CD4-positive, alpha-beta T cell treated with Interleukin-21 for 1 hour (primary cell): ENCODE measurements at regions not wholly inside any gene's neighbourhood (a gene's known extent, or its start where the extent isn't known, plus 50 kb on each side); places are given as distances from the start of the nearest gene placed in this dataset.

Experiments used
- DNase-seq: peaks from one replicate; pipeline ENCODE4 v3.0.0-alpha.2; 2020

DNA sequence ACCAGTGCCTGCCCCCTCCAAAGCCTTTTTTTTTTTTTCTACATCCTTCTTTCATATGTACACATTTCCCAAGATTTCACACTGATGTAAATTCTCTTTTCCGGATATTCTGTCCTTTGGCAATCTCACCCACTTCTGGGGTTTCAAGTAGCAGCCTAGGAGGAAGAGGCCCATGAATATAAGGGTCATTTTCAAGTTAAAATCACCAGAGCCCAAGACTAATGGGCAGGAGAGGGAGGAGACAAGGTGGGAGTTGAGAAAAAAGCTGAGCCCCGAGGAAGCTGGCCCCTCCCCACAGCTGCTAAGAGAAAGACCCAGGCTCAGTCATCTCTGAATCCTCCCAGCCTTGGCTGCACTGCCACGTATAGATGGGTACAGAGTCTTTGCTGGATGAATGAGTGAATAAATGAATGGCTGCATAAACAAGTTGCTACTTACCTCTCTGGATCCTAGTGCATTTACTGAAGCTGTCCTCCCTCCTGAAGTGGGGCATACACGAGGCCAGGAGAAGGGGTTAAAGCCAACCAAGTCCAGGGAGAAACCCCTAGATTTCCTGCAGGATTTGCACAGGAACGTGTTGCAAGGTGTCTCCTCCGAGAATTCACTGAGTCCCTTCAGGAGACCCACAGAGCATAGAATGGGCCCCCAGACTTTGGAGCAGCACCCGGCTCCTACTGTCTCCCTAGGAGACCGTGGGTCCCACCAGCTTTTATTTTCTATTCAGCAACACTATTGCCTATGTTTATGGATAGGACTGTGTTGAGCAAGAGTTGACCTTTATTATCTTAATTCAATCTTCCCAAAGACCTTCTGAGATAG, 100.8 kb upstream of the LIPC start:
- DNase-seq = no peak

DNA sequence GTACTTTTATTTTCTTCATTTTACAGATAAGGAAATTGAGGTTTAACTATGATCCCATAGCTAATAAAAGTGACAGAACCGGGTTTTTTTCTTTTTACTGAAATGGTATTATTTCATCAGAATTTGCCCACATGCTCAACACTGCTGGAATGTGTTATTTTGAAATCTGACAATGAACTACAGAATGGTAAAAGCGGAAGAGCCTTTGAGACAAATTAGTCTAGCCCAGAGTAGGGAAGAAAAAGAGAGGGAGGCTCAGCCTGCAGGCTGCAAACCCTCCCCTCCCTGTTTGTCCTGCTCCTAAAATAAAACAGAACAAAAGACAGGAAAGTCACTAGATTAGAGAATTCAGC, 100.3 kb upstream of the LIPC start:
- no peak for DNase-seq

DNA sequence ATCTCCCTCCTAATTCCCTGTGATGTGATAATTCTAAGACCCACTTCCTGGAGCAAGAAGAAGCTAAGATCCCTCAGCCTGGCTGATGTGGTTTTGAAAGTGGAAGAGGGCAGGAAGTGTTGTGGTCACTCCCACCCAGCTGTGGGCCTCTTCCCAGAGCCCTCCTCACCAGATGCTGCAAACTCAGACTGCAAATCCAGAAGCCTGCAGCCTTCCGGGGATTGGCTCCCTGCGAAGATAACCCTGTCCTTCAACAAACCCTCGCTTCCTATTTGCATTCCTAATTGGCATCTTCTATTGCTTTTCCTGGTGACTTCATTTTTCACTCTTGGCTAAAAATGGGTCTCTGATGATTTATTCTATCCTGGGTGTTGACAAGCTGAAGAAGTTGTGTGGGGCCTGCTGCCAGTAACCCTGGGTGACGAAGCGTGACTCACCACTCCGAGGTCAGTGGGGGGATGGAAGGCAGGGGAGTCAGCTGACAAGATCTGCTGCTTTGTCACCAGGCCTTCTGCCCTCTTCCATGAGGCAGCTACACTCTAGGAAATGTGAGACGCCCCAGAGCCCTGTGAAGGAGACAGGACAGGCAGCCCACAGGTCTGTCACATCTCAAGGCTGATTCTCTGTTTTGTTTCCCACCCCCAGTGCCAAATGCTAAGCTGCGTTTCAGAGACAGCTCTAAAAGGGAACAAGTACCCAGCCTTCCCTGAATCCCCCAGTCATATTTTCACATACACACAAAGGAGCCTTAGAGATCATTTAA, 99.7 kb upstream of the LIPC start:
- DNase-seq = peak; percentile 80

DNA sequence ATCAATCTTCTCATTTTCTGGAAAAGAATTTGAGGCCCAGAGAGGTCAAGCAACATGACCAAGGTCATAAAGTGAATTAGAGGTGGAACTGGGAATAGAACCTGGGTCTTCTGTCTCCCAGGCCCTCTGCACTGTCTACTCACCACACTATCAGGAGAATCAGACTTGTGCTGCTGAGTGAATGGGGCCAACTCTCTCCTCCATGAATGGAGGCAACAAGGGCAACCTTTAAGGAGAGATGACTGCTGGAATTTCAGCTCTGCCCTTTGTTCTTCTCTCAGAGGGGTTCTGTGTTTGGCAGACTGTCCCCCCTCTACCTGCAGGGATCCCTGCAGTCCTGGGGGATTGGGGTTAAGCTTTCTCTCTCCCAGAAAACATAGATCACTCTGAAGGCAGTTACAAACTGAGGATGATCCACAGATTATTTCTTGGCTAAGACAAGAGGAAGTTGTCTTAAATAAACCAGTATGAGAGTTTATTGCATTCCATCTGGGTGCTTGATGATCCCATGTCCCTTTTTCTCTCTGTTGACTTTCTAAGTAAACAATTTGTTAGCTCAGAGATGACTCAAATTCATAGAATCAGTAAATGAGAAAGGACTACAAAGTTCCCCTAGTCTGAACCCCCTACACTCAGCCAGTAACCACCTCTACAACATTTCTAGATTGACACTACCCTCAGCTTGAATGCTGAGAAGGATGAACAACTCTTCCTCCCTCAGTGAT, 99.0 kb upstream of the LIPC start:
- DNase-seq = no peak

DNA sequence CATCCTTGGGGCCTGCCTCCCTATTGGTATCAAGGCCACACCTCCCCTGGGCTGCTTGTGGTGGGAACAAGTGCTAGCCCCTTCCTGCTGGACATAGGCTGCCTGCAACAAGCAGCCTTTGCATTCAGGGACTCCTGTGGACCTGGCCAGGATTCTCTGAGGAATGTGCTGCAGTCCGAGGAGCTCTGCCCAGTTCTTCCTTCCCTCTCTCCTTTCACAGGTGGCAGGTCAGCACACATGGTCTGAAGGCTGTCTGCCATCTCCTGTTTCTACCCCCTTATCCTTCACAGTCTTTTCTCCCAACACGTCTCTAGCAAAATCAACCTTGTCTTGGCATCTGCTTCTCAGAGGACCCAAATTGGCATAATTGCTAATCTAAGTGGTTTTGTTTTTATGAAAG, 97.0 kb upstream of the LIPC start:
- DNase-seq = no peak

DNA sequence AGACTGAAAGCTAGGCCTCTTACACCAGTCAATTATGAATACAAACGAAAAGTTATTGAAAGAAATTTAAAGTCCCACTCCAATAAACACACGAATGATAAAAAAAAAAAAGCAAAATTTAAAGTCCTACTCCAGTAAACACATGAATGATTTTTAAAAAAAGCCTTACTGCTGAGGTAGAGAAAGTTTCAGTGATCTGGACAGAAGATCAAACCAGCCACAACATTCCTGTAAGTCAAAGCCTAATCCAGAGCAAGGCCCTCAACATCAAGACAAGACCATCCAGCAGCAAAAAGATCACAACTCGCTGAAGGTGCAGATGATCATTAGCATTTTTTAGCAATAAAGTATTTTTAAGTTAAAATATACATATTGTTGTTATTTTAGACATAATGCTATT, 95.6 kb upstream of the LIPC start:
- no peak for DNase-seq

DNA sequence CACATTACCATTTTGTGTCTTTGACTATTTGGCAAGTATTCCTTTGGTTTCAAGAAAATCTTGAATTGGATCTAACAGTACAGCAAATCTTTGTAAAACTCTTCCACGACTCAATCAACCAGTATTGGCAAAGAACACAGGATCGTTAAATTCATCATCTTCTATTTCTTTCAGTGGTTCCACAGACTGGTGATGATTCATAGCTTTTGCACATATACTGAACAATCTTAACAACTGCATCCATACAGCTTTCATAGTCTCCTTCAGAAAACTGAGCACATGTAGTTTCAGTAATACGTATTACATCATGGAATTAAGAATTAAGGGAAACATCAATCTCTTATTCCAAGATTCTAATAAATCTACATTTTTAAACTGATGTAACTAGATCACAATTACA, 91.6 kb upstream of the LIPC start:
- DNase-seq = no peak

DNA sequence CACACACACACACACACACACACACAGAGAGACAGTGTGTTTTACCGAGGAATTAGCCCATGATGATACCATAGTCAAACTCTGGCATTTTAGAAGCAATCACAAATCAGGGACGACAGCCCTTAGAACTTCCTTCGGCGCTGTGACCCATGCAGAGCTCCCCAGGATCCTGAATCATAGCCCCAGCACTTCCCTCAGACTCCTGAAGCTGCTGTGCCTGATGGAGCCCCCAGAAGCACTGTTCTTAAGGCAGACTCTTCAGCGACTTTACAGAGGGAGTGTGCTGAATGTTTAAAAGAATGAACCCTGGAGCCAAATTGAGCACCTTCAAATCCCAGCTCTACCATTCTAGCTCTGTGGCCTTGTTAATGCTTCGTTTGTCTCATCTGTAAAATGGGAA, 89.3 kb upstream of the LIPC start:
- DNase-seq = no peak

DNA sequence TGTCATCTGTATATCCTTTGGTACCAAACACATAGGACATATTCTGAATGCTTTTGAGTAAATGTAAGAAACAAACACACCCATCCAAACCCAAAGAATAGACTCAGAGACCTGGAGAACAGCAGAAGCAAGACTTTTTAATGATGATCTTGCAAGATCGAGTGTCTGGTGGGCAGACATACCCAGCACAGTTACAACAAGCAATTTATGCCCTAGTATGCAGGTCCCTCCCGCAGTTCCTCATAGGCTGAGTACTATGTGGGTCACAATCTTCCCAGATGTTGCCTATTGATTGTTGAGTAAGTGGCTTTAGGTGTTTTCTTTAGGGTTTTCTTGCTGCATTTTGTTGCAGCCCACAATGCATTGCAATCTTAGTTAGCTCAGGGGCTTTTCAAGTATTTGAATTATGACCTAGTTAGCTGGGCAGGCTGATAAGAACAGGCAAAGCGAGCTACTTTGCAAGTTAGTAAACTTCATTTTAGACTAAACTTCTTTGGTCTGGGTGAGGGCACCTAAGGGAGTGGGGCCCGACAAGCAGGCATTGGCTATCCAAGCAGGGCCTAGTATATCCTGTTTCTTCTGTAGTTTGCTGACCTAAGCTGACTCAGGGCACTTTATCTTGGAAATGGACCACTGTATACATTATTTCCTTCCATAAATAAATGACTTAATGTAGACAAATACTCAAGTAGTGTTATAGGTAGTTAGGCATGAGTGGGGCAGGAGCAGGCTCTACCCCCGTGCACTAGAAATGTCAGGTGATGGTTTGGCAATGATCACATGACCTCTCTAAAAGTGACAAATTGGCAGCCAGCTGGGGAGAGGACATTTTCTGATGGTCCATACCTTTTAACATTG, 87.3 kb upstream of the LIPC start:
- no peak for DNase-seq

DNA sequence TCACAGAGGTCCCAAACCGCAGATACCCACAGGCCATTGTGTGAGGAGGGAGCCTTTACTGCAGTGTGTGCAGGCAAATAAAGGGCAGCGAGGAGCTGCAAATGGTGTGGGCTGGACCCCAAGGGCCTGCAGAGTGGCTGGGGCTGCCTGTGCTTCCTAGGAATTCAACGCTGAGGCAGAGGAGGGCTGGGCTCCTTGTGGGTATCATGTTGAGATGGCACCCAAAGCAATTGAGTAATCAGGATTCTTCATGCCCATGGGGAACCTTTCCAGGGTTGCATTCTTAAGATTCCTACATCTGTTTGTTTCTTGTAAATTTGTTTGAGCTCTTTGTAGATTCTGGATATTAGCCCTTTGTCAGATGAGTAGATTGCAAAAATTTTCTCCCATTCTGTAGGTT, 85.4 kb upstream of the LIPC start:
- no peak for DNase-seq

DNA sequence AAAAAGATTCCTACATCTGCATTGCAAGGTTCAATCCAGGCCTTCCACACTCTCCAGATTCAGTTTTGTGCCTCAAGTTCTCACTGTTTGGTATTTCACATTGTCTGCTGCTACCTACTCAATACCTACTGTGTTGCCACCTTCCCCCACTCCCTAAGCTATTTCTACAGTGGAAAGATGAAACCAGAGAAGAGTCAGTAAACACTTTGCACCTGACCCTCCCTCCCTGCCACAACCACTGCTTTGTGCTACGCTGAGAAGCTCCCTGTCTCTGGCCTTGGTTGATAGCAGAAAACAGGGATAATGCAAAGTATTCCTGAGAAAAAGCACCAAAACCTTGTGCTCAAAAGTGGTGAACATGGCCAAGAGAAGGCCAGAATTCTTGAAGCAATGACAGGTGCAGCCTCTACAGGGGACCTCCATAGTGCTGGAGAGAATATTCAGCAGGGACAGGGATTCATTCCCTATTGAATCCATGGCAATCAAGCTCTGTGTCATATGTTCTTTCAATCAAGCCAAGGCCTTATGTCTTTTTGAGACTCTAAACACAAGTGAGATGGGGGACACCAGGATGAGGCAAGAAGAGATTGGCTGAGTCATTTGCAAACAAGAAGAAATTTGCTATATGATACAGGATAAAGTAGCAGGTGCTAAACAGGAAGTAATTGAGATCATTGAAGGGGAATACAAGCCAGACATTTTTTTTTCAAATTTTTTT, 83.5 kb upstream of the LIPC start:
- DNase-seq = no peak

DNA sequence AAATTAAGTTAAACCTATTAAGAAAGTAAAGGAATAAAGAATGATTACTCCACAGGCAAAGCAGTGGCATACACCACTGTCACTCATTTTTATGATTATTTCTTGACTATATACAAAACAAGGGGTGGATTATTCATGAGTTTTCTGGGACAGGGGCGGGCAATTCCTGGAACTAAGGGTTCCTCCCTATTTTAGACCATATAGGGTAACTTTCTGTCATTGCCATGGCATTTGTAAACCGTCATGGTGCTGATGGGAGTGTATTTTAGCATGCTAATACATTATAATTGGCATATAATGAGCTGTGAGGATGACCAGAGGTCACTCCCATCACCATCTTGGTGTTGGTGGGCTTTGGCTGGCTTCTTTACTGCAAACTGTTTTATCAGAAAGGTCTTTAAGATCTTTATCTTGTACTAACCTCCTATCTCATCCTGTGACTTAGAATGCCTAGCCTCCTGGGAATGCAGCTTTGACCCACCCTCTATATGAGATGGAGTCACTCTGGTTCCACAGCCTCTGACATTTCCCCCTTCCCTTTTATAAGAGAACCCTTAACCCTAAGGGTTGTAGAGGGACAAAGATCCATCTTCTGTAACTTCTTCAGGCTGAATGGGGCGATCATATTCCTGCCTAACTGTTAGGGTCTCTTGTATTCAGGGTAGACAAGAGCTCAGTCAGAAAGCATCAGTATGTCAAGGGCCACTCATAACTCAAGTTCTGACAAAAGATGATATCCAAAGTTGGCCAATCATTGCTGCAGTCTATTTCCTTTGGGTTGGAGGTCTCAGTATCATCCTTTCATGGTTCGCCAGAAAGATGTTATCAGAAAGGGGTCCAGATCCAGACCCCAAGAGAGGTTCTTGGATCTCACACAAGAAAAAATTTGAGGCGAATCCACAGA, 79.5 kb upstream of the LIPC start:
- DNase-seq = no peak

DNA sequence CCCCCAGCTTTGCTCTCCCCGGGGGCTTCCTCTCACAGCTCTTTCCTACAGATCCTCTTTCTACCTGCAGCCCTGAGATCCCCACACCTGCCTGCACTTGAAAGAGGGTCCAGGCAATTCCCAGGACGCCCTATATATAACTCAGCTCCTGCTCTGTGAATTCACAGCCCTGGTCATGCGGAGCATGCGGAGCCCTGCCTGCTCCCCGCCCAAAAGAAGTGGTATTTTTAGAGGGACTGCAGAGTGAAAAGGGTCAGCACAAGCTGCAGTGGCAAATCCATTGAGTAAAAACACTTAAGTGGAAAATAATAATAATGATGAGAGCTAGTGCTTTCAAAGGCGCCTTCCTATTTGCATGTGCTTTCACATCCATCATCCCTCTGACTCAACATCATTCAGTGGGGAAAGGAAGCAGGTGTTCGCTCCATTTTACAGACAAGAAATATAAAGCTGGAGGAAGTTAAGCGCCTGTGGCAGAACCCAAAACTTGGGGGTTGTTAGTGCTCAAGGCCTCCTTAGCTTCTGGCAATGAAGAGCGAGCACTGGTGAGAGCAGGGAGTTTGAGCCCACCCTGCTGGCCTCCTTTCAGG, 76.3 kb upstream of the LIPC start:
- no peak for DNase-seq

DNA sequence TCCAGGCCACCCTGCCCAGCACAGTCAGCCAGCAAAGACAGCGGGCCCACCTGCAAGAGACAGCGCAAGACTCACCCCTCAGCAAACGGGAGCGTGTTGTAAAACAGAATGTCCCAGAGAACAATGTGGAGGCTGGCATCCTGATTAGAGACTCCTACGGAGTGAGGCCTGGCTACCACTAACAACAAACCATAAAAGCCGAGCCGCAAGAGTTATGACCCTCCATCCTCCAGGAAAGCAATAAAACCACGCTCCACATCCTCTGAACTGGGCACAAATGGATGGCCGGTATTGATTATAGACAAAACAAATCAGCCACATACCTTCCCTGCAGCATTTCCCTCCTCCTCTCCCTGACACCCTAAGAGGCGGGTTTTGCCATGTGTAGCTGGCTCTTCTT, 75.8 kb upstream of the LIPC start:
- no peak for DNase-seq

DNA sequence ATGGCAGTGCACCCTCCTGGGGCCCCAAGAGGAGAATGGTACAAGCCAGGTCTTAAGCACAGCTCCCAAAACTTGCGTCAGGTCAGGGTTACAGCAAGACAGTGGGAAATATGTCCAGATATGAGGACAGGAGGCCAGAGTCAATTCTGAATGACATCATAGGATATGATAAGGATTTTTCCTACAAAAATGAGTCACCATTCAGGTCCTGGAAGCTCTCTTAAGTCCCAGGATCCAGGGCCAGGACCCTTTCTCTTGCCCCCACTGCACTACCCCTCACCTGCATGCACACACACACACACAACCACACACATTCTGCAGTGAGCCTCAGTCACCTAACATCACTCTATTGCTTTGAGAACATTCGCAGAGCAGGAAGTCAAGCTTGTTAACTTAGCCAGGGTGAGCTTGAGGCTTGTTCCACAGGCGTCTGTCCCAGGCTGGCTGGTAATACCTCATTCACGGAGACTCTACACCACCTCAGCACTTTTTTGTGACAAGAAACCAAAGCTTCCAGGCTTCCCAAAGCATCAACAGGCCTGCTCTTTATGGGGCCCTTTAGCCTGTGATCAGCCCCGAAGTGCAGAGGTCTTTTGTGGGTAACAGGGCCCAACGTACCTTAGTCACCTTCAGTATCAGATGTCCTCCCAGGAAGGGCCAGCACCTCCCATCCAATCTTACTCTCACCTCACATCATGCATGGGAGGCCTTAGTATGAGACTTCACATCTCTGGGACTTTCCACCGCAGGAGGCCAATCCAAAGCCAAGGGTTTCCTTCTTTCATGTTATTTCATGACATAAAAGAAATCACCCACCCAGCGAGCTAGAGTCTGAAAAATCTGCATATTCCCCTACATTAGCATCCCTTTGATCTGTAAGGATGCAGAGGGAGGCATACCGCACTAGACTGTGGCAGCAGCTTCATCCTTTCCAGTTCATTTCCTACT, 74.0 kb upstream of the LIPC start:
- DNase-seq = peak; percentile 34

DNA sequence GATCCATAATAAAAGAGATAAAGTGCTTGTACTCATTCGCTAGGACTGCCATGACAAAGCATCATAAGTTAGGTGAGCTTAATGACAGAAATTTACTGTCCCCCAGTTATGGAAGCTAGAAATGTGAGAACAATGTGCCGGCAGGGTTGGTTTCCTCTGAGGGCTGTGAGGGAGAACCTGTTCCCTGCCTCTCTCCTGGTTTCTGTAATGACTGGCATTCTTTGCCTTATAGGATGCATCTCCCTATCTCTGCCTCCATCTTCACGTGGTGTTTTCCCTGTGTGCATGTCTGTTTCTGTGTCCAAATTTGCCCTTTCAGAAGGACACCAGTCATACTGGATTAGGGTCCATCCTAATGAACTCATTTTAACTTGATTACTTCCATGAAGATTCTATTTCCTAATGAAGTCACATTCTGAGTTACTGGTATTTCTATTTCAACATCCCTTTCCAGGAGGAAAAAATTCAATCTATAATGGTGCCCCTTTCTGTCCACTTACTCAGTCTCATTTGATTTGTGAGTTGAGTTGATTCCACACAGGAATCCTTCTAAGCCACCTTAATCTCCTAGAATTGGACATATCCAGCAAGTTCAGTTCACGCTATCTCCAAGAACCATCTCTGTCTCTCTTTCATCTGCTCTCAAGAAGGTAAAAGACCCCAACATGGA, 71.2 kb upstream of the LIPC start:
- no peak for DNase-seq

DNA sequence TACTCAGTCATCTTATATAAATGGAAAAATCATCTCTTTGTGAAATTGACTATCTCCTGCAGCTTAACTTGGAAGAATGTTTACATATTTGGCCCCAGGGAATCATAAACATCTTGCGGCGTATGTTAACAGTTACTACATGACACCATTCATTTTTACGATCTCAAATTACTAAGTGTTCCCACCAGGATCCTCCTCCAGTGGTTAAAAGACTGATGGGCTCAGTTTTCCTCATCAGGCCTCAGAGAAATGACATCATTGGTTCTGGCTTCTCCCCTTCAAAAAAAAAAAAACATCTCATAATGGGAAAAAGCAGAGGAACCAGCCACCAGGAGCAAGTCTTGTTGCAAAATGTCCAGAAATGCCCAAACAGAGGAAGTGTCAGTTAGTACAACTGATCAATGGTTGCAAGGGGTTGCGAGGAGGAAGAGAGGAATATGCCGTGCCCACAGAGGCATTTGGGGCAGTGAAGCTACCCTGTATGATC, 70.5 kb upstream of the LIPC start:
- DNase-seq = no peak

DNA sequence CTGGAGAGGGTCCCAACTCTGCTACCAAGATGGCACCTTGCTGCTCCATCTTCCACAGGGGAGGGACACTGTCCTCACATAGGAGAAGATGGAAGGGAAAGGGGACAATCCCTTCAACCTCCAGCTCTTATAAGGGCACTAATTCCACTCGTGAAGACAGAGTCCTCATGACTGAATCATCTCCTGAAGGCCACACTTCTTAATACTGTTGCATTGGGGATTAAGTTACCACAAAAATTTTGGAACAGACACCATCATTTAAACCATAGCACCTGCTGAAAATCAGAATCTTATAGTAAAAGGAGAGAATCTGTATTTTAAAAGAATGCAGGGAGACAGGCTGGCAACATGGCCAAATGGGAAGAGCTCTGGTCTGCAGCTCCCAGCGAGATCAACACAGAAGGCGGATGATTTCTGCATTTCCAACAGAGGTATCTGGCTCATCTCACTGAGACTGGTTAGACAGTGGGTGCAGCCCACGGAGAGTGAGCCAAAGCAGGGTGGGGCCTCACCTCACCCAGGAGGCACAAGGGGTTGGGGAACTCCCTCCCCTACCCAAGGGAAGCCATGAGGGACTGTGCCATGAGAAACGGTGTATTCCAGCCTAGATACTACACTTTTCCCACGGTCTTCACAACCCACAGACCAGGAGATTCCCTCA, 69.4 kb upstream of the LIPC start:
- no peak for DNase-seq
